ENCODE measurements at regions not wholly inside any gene's neighbourhood (a gene's known extent, or its start where the extent isn't known, plus 50 kb on each side); places are given as distances from the start of the nearest gene placed in this dataset.

DNA sequence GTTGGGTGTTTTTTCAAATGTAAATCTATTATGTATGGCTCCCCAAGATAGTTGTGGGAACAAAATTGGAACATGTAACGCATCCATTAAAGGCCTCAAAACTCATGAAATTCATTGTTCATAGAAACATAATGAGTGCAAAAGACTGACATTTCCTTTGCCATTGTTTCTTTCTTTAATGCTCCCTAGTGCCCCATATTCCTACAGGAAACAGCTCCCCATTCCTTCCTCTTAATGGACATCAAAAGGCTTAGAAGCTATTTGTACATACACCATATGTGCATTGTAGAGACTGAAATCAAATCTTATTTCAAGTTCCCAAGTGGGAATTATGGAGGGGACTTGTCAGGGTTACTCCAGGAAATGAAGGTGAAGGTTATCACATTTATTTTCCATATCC lies 139.1 kb downstream of the AHR start:
- no peak for TF ChIP-seq ZNF24 (IDR thresholded peaks at IDR 0.05)
- TF ChIP-seq LCORL (IDR thresholded peaks at IDR 0.05) = no peak
- no peak for TF ChIP-seq LCORL (CRISPR knock-in tag; IDR thresholded peaks at IDR 0.05)
- TF ChIP-seq XBP1 (CRISPR knock-in tag; IDR thresholded peaks at IDR 0.05) = no peak
- no peak for TF ChIP-seq POLR2A (IDR thresholded peaks at IDR 0.05; ENCODE audit: insufficient read depth in 1 of 2, low read depth in 2 of 2, low read length in 2 of 2)
- no peak for TF ChIP-seq NCOA1 (CRISPR knock-in tag; IDR thresholded peaks at IDR 0.05)
- TF ChIP-seq FOXO4 (CRISPR knock-in tag; conservative IDR thresholded peaks at IDR 0.05) = no peak
- TF ChIP-seq CTCF (CRISPR knock-in tag; IDR thresholded peaks at IDR 0.05) = no peak
- TF ChIP-seq NFE2L2 (IDR thresholded peaks at IDR 0.05; ENCODE audit: low read length) = no peak
- no peak for TF ChIP-seq POLR2AphosphoS5 (IDR thresholded peaks at IDR 0.05; ENCODE audit: low read depth, low read length)

Data from HepG2 (cell line).